Rectal smooth muscle tissue (tissue), 1 donor: ENCODE measurements at regions not wholly inside any gene's neighbourhood (a gene's known extent, or its start where the extent isn't known, plus 50 kb on each side); places are given as distances from the start of the nearest gene placed in this dataset.
"Not testable (repeated sequence)": the region's sequence is repeated elsewhere in the genome, so short reads cannot be mapped to it uniquely, and the experiment has no call there.

ENCODE experiments used
- H3K27ac ChIP-seq: one replicate; pipeline ENCODE4 v1.7.0; 2013; ENCODE audit warnings: low read depth, low read length, inconsistent platforms
- H3K27me3 ChIP-seq: one replicate; pipeline ENCODE4 v1.7.0; 2013; ENCODE audit warnings: low read length; ENCODE audit not compliant: control insufficient read depth, insufficient read depth
- H3K36me3 ChIP-seq: one replicate; pipeline ENCODE4 v1.7.0; 2013; ENCODE audit warnings: low read length; ENCODE audit not compliant: control insufficient read depth, insufficient read depth
- H3K4me1 ChIP-seq: one replicate; pipeline ENCODE4 v1.7.0; 2013; ENCODE audit warnings: low read length; ENCODE audit not compliant: control insufficient read depth, insufficient read depth
- H3K4me3 ChIP-seq: one replicate; pipeline ENCODE4 v1.7.0; 2013; ENCODE audit warnings: low read length
- H3K9ac ChIP-seq: one replicate; pipeline ENCODE4 v1.7.0; 2013; ENCODE audit warnings: low read length

DNA sequence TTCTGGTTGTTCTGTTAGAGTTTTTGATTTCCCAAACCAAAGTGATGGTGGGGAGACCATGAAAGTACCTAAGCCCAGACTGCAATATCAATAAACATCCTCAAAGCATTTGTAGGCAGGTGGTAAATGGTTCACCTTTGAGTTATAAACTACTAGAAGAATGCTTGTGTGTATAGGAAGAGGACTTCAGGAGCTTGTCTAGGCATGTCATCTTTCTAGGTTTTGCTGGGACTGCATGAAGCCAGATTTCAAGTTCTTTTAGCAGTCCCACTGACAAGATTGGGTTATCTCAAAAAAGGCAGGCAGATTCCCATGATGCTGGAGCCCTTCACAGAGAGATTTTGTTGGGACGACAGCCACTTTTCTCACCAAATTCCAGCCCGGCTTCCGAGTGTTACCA is 135.3 kb downstream of the KCNE4 start:
- H3K4me1 ChIP-seq, result no peaks in the 10 kb centered on the region
- no peak overlapping the region for H3K4me3 ChIP-seq
- H3K36me3 ChIP-seq, result no peaks in the 10 kb centered on the region
- H3K9ac ChIP-seq, result no peak overlapping the region
- H3K27ac ChIP-seq, result no peak overlapping the region
- H3K27me3 ChIP-seq, result no peaks in the 10 kb centered on the region

DNA sequence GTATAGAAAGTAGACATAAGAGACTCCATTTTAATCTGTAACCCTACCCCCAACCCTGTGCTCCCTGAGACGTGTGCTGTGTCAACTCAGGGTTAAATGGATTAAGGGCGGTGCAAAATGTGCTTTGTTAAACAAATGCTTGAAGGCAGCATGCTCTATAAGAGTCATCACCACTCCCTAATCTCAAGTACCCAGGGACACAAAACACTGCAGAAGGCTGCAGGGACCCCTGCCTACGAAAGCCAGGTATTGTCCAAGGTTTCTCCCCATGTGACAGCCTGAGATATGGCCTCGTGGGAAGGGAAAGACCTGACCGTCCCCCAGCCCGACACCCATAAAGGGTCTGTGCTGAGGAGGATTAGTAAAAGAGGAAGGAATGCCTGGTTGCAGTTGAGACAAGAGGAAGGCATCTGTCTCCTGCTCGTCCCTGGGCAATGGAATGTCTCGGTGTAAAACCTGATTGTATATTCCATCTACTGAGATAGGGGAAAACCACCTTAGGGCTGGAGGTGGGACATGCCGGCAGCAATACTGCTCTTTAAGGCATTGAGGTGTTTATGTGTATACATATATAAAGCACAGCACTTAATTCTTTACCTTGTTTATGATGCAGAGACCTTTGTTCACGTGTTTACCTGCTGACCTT is 138.7 kb downstream of the KCNE4 start:
- not testable (repeated sequence) for H3K4me1 ChIP-seq, H3K4me3 ChIP-seq, H3K27me3 ChIP-seq, H3K36me3 ChIP-seq, H3K9ac ChIP-seq, H3K27ac ChIP-seq

DNA sequence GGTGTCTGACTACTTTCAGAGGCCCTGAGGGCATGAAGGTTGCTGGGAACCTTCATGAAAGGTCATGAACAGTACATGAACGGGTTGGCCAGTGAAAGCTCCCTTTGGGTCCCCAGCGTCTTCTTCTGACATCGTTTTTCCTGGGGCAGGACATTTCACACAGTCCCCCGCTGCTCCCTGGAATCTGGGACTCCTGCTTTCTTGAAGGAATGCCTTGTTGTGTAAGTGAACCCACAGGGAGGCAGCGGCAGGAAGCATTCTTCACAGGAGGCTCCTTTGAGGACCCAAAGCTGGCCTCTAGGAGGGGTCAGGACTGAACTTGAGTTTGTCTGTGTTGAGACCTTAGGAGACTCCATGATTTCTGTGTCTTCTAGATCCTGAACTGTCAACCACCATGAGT is 144.3 kb downstream of the KCNE4 start:
- no peak overlapping the region for H3K9ac ChIP-seq
- H3K4me1 ChIP-seq, result no peaks in the 10 kb centered on the region
- no peak overlapping the region for H3K4me3 ChIP-seq
- H3K27ac ChIP-seq, result no peak overlapping the region
- no peaks in the 10 kb centered on the region for H3K36me3 ChIP-seq
- no peaks in the 10 kb centered on the region for H3K27me3 ChIP-seq

DNA sequence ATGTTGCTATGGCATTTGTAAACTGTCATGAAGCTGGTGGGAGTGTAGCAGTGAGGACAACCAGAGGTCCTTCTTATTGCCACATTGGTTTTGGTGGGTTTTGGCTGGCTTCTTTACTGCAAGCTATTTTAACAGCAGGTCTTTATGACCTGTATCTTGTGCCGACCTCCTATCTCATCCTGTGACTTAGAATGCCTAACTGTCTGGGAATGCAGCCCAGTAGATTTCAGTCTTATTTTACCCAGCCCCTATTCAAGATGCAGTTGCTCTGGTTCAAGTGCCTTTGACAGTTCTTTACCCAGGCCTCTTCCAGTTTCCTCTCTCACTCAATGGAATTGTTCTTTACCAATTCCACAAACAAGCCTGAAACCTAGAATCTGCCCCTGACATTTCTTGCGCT is 145.1 kb downstream of the KCNE4 start:
- H3K4me3 ChIP-seq, result no peak overlapping the region
- H3K36me3 ChIP-seq, result no peaks in the 10 kb centered on the region
- no peak overlapping the region for H3K9ac ChIP-seq
- H3K4me1 ChIP-seq, result no peaks in the 10 kb centered on the region
- H3K27me3 ChIP-seq, result no peaks in the 10 kb centered on the region
- H3K27ac ChIP-seq, result no peak overlapping the region

DNA sequence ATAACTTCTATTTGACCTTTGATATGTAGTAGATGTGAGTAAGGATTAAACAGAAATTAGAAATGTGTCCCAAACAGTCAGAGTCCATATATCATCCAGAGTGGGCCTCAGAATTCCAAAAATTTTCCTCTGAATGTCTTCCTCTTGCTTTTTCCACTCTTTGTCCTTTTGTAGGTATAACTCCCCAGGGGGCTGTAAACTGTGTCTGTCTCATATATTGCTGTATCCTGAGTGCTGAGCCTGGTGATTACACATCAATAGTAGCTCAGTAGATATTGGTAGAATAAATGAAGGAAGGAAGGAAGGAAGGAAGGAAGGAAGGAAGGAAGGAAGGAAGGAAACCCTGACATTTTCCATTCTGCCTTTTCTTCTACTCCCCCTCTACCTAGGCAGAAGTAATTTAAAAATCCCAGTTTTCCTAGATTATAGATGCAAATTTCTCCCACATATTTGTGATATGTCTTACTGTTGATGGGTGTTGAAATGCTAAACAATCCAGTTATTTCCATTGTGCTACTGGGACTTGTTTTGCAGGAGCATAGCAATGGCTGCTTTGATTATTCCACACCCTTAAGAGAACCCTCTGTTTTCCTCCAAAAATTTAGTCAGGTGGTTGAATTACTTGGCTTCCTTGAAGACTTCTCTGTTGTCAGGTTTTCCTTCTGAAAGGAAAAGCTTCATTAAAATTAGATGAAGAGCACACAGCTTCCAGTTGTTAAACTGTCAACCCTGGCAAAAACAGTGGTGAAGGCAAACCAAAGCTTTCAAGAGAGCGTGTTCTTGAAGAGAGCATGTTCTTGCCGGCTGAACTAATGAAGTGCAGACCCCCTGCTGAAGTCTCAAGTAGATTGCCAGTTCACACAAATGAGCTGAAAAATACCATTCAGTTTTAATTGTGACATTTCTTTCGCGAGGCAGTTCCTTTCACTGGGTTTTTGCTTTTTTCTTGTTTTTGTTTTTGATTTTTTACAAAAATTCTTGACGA is 147.8 kb downstream of the KCNE4 start:
- no peaks in the 10 kb centered on the region for H3K27me3 ChIP-seq
- H3K9ac ChIP-seq, result no peak overlapping the region
- H3K4me1 ChIP-seq, result no peaks in the 10 kb centered on the region
- H3K4me3 ChIP-seq, result no peak overlapping the region
- H3K36me3 ChIP-seq, result no peaks in the 10 kb centered on the region
- H3K27ac ChIP-seq, result no peak overlapping the region

DNA sequence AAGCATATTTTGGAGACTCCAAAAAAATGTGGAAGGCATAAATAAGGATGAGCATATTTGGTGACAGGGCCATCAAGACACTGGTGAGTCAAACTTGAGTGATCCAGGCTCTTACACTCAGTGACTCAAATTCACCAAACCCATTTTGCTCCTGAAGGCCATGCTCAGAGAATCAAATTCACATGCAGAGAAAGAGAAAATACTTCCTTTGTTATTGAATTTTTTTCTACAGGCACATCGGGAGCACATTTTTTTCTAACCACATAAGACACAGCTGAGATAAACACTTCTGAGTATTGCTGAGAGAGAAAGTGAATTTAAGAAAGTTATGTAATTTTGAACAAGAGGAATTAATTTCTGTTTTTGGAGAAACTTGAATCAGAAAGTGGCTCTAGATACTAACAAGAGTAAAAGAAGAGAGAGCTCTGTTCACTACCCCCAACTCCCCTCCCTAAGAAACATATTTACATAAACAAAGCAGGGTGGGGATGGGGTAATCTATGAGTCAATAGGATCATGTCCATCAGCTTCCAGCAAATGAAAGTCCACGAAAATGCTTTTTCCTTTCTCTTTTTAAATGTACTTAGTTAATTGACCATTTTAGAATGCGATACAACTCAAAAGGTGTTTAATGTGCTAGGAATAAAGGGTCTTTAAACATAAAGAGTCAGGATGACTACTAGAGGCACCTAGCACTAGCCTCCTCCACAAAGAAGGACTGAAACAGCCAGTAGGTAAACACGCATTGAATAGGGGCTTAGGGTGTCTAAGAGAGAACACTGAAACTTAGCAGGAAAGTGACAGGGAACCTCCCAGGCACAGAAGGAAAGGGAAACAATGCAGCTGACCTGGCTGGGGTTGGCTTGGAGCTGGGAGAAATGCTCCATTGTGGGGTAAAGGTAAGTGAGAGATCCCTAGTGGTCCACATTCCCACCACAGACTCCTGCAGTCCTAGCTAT is 152.3 kb downstream of the KCNE4 start:
- no peaks in the 10 kb centered on the region for H3K4me1 ChIP-seq
- no peak overlapping the region for H3K27ac ChIP-seq

DNA sequence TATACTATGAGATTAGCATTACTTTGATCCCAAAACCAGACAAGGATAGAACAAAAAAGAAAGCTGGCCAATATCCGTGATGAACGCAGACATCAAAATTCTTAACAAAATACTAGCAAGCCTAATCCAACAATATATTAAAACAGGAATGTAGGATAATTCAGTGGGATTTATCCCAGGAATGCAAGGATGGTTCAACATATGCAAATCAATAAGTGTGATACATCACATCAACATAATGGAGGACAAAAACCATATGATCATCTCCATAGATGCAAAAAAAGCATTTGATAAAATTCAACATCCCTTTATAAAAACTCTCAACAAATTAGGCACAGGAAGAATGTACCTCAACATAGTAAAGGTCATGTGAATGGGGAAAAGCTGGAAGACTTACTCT is 158.5 kb downstream of the KCNE4 start:
- Histone ChIP-seq H3K27ac (no peak overlapping the region), H3K9ac (no peak overlapping the region), H3K36me3 (no peaks in the 10 kb centered on the region), H3K27me3 (no peaks in the 10 kb centered on the region), H3K4me1 (peaks cover 3% of the 10 kb centered on the region), H3K4me3 (no peak overlapping the region)

More for the DNA sequence above, 152.3 kb downstream of the KCNE4 start:
- no peaks in the 10 kb centered on the region for H3K36me3 ChIP-seq
- H3K27me3 ChIP-seq, result no peaks in the 10 kb centered on the region
- no peak overlapping the region for H3K4me3 ChIP-seq
- no peak overlapping the region for H3K9ac ChIP-seq

DNA sequence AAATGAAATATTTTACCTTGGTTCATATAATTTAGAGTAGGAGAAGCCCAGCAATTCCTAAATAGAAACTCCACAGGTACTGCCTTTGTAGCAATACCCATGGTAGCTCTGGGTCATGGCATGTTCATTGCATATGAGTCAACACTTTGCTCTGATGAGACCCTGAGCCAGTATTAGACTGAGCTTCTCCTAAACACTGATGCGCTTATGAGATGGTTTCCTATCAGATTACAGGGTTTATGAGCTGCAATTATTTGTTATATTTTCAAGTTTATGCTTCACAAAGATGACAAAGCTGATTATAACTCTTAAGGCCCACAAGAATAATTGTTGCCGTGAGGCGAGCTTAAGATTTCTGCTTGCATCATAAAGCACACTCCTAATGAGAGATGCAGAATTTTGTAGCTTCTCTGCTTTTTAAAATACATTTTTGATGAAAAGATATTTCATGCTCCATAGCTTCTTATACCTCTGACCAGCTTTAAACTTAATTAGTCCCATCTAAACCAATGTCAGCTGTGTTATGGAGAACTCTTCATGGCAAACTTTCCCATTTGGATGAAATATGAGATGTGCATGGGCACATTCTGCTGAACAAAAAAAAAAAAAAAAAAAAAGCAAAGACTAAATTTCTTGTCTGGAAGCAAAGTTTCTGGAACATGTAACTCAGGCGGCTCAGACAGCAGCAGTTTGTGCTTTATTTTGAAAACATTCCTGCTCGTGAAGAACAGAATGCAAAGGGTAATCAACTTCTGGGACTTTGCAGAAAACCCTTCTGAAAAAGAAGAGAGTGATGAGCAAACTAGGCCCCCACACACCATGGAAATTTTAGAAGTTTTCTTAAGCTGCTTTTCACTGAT is 162.6 kb downstream of the KCNE4 start:
- H3K36me3 ChIP-seq, result no peaks in the 10 kb centered on the region
- peak overlapping the region; percentile 72 for H3K27ac ChIP-seq
- peaks cover 7% of the 10 kb centered on the region for H3K4me1 ChIP-seq
- H3K27me3 ChIP-seq, result no peaks in the 10 kb centered on the region
- H3K4me3 ChIP-seq, result no peak overlapping the region
- no peak overlapping the region for H3K9ac ChIP-seq

DNA sequence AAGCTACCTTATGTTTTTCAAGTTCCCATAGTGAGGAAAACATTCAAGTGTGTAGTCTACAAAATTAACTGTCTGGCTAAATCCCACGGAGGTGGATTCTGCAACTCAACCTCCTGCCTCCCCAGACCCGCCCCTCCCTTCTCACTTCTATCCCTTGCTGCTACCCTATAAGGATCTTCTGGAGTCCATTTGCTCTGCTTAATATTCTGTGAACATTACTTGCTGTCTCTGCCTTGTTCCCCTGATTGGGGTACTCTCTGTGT is 163.2 kb downstream of the KCNE4 start:
- no peak overlapping the region for H3K4me3 ChIP-seq
- H3K9ac ChIP-seq, result no peak overlapping the region
- H3K36me3 ChIP-seq, result no peaks in the 10 kb centered on the region
- no peaks in the 10 kb centered on the region for H3K27me3 ChIP-seq
- peak overlapping the region; percentile 72 for H3K27ac ChIP-seq
- H3K4me1 ChIP-seq, result peaks cover 7% of the 10 kb centered on the region

DNA sequence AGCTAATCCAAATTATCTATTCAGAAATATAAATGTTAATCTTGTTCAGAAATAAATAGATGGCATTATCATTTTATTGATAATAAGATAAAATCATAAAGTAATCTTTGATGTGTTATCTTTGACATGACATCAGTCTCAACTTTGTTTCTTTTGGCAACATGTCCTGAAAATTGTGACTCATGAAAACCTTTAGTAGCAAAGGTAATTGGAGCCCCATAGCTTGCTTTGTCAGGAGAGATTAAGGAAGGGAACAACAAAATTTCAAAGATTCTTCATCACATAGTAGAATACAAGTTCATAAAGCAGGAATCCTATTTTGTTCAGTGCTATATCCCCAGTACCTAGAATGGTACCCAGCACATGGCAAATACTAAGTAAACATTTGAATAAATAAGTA is 165.4 kb downstream of the KCNE4 start:
- Histone ChIP-seq H3K4me3 (no peak overlapping the region), H3K9ac (no peak overlapping the region), H3K4me1 (peaks cover 7% of the 10 kb centered on the region), H3K27me3 (no peaks in the 10 kb centered on the region), H3K27ac (no peak overlapping the region), H3K36me3 (no peaks in the 10 kb centered on the region)

DNA sequence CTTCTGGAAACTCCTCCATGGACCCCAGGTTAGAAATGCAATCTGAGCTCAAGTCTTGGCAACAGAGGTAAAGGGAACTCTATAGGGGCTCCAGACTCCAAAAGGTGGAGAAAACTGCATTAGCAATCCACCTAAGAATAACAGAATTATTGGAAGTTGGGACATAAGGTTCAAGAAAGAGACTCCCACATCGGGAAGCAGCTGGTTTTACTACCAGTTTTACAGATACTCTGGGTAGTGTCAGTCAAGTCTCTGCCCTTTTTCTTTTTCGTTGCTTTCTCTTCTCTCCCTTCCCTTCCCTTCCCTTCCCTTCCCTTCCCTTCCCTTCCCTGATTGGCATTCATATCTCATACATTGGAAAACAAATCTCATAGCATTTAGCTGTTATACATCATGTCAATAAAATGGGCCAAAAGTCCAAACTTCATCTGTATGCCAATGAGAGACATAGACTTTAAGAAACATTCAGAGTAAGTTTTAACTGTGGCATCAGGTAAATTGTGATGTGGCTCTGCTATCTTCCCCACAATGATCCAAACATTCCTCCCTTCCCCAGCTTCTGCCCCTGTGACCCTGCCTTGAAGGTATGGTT is 166.7 kb downstream of the KCNE4 start:
- H3K9ac ChIP-seq, result no peak overlapping the region

More for the DNA sequence above, 166.7 kb downstream of the KCNE4 start:
- Histone ChIP-seq H3K27me3 (no peaks in the 10 kb centered on the region), H3K27ac (no peak overlapping the region), H3K36me3 (no peaks in the 10 kb centered on the region), H3K4me3 (no peak overlapping the region), H3K4me1 (peaks cover 7% of the 10 kb centered on the region)
